ENCODE measurements at regions not wholly inside any gene's neighbourhood (a gene's known extent, or its start where the extent isn't known, plus 50 kb on each side); places are given as distances from the start of the nearest gene placed in this dataset.

DNA sequence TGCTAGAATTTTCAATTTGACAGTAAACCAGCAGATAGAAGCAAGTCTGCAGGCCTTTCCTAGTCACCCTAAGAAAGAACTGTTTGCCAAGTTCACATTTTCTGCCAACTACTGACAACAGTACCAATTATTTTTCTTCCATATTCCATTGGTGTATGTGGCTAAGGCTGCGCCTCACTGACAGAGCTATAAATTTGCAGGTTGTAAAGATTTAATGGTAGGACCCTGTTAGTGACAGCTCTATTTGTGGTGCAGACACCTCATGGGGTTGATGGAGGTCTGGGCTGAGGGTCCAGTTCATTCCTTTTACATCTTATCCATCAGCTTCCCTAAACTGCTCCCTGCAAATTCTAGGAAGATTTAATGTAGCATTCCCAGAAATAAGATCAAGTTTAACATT, 228.5 kb downstream of the FRK start:
- Histone ChIP-seq H3K36me3 (no peaks in the 10 kb centered on the region), H3K4me3 (no peak overlapping the region), H3K9me3 (no peaks in the 10 kb centered on the region), H3K27me3 (replicated peaks; ENCODE audit: insufficient read depth) (no peaks in the 10 kb centered on the region), H3K4me1 (ENCODE audit: control insufficient read depth in 1 of 2, low read depth in 2 of 2) (no peaks in the 10 kb centered on the region), H3K27ac (no peak overlapping the region)
- DNase-seq (ENCODE audit: low spot score) (no peak), ATAC-seq (ENCODE audit: insufficient number of reproducible peaks, low FRiP score, low read depth) (no peak)
- TF ChIP-seq, protein P1, sequence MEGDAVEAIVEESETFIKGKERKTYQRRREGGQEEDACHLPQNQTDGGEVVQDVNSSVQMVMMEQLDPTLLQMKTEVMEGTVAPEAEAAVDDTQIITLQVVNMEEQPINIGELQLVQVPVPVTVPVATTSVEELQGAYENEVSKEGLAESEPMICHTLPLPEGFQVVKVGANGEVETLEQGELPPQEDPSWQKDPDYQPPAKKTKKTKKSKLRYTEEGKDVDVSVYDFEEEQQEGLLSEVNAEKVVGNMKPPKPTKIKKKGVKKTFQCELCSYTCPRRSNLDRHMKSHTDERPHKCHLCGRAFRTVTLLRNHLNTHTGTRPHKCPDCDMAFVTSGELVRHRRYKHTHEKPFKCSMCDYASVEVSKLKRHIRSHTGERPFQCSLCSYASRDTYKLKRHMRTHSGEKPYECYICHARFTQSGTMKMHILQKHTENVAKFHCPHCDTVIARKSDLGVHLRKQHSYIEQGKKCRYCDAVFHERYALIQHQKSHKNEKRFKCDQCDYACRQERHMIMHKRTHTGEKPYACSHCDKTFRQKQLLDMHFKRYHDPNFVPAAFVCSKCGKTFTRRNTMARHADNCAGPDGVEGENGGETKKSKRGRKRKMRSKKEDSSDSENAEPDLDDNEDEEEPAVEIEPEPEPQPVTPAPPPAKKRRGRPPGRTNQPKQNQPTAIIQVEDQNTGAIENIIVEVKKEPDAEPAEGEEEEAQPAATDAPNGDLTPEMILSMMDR (IDR thresholded peaks at IDR 0.05) = no peak

DNA sequence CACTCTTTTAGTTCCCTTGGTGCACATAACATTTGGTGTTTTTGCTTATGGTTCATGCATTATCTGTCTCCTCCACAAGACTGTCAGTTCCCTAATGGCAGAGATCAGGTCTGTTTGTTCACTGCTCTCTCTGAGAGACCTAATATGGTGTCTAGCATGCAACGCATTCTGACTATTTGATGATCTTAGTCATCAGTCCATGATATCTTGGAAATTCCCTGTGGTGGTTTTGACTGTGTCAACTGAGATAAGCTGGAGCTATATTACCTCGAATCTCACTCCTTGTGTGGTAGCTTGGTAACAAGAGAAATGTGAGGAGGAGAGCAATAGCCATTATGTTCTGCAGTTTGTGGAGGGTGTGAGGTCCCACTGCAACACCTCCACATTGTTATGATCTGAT, 229.8 kb downstream of the FRK start:
- Histone ChIP-seq H3K9me3 (no peaks in the 10 kb centered on the region), H3K4me3 (no peak overlapping the region), H3K36me3 (no peaks in the 10 kb centered on the region), H3K27ac (no peak overlapping the region), H3K27me3 (replicated peaks; ENCODE audit: insufficient read depth) (no peaks in the 10 kb centered on the region), H3K4me1 (ENCODE audit: control insufficient read depth in 1 of 2, low read depth in 2 of 2) (no peaks in the 10 kb centered on the region)
- TF ChIP-seq, protein P1 (IDR thresholded peaks at IDR 0.05) = no peak
- no peak for ATAC-seq (ENCODE audit: insufficient number of reproducible peaks, low FRiP score, low read depth)
- DNase-seq (ENCODE audit: low spot score) = no peak

DNA sequence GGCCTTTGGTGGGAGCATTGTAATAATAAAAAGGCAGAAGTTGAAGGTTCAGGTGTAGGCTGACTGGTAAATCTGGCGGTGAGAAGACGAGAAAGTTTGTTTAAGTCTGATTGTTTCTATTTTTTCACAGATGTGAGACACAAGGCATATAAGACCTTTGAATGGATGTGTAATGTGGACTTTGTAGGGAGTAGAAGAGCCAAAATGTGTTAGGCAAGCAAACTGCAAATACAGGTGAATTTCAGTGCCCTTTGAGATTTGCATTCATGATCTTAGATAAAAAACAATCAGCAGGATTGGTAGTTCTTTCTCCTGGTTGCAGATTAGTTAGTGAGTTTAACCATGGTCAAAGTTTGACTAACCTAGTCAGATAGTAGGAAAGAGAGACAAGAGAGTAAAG, 238.9 kb downstream of the FRK start:
- Histone ChIP-seq H3K4me3 (no peak overlapping the region), H3K27me3 (replicated peaks; ENCODE audit: insufficient read depth) (no peaks in the 10 kb centered on the region), H3K36me3 (no peaks in the 10 kb centered on the region), H3K4me1 (ENCODE audit: control insufficient read depth in 1 of 2, low read depth in 2 of 2) (no peaks in the 10 kb centered on the region), H3K27ac (no peak overlapping the region), H3K9me3 (no peaks in the 10 kb centered on the region)
- DNase-seq (ENCODE audit: low spot score) (no peak), ATAC-seq (ENCODE audit: insufficient number of reproducible peaks, low FRiP score, low read depth) (no peak)
- TF ChIP-seq, protein P1 (IDR thresholded peaks at IDR 0.05) = no peak

DNA sequence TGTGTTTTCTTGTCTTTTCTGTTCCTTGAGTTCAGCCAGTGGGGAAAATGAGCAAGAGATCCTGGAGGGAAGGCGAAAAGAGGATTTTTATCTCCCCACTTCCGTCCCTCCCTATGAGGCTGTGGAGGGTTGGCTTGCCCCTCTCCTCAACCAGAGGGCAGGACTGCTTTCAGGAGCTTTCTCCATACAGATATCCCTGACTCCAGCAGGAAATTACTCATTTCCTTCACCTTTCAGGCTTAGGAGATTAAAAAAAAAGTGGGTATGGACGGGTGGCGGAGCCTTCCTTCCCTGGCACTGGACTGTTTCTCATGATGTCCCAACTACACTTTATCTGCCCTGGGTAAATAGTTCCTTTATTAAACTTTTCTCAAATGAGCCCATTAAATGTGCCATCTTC, 241.2 kb downstream of the FRK start:
- DNase-seq (ENCODE audit: low spot score) = no peak
- no peaks in the 10 kb centered on the region for H3K36me3 ChIP-seq
- H3K4me1 ChIP-seq (ENCODE audit: control insufficient read depth in 1 of 2, low read depth in 2 of 2) = no peaks in the 10 kb centered on the region
- no peak overlapping the region for H3K27ac ChIP-seq
- no peak for ATAC-seq (ENCODE audit: insufficient number of reproducible peaks, low FRiP score, low read depth)
- H3K27me3 ChIP-seq (replicated peaks; ENCODE audit: insufficient read depth) = no peaks in the 10 kb centered on the region
- TF ChIP-seq, protein P1 (IDR thresholded peaks at IDR 0.05) = no peak
- H3K4me3 ChIP-seq = no peak overlapping the region
- H3K9me3 ChIP-seq = no peaks in the 10 kb centered on the region

DNA sequence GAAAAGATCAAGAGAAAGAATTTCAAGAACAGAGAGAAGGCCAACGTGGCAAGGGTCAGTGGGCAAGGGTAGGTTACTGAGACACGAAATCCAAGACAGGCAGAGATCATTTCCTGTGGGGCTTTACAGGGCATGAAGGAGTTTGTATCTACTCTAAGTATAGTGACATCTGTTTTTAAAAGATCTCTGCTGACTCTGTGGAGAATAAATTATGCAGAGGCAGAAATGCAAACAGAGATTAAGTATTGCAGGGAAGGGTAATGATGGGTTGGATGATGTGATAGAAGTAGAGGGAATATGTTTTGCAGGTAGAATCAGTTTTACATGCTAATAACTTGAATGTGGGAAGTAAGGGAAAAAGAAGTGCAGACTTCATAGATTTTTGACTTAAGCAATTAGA, 243.5 kb downstream of the FRK start:
- TF ChIP-seq, protein P1 (IDR thresholded peaks at IDR 0.05) = no peak
- DNase-seq (ENCODE audit: low spot score) (no peak), ATAC-seq (ENCODE audit: insufficient number of reproducible peaks, low FRiP score, low read depth) (no peak)
- no peak overlapping the region for H3K4me3 ChIP-seq
- no peak overlapping the region for H3K27ac ChIP-seq
- H3K4me1 ChIP-seq (ENCODE audit: control insufficient read depth in 1 of 2, low read depth in 2 of 2) = no peaks in the 10 kb centered on the region
- H3K9me3 ChIP-seq = no peaks in the 10 kb centered on the region
- H3K27me3 ChIP-seq (replicated peaks; ENCODE audit: insufficient read depth) = no peaks in the 10 kb centered on the region
- H3K36me3 ChIP-seq = no peaks in the 10 kb centered on the region

Data from thoracic aorta (tissue), 2 donors.